ENCODE measurements at regions not wholly inside any gene's neighbourhood (a gene's known extent, or its start where the extent isn't known, plus 50 kb on each side); places are given as distances from the start of the nearest gene placed in this dataset.

GRCh38 chr1:71231751-71232150 is 150.9 kb upstream of the ZRANB2 start:
- DNase-seq: no peak
- H3K9ac ChIP-seq (ENCODE audit: low read length): no peak overlapping the region
- no peaks in the 10 kb centered on the region for H3K79me2 ChIP-seq (ENCODE audit: low read length)
- H2AFZ ChIP-seq (ENCODE audit: low read length): no peak overlapping the region
- intact Hi-C loops (cut with micrococcal nuclease): no loop called here
- H3K9me2 ChIP-seq (replicated peaks; ENCODE audit: low read length): no peaks in the 10 kb centered on the region
- H3K27ac ChIP-seq (ENCODE audit: low read length): no peak overlapping the region
- POLR2A ChIA-PET (ENCODE audit: unreplicated experiment): no interaction called here
- no peaks in the 10 kb centered on the region for H4K20me1 ChIP-seq (ENCODE audit: low read length)
- CTCF ChIA-PET: no interaction called here
- no peak overlapping the region for H3K4me2 ChIP-seq (ENCODE audit: low read length)
- H3K9me3 ChIP-seq (ENCODE audit: low read length): no peaks in the 10 kb centered on the region
- peaks cover 4% of the 10 kb centered on the region; the same call in 1 of the 2 replicates for H3K27me3 ChIP-seq (ENCODE audit: low read length)
- H3K36me3 ChIP-seq (ENCODE audit: low read depth, low read length): no peaks in the 10 kb centered on the region
- ATAC-seq: no peak
- H3K4me1 ChIP-seq (ENCODE audit: insufficient read depth, low read length): no peaks in the 10 kb centered on the region
- no TSS peak for BruUV-seq (replicated peaks)
- no peak overlapping the region for H3K4me3 ChIP-seq (ENCODE audit: low read length)
- H3F3A ChIP-seq (ENCODE audit: low read length, unreplicated experiment): no peaks in the 10 kb centered on the region
- TF ChIP-seq, protein P1, sequence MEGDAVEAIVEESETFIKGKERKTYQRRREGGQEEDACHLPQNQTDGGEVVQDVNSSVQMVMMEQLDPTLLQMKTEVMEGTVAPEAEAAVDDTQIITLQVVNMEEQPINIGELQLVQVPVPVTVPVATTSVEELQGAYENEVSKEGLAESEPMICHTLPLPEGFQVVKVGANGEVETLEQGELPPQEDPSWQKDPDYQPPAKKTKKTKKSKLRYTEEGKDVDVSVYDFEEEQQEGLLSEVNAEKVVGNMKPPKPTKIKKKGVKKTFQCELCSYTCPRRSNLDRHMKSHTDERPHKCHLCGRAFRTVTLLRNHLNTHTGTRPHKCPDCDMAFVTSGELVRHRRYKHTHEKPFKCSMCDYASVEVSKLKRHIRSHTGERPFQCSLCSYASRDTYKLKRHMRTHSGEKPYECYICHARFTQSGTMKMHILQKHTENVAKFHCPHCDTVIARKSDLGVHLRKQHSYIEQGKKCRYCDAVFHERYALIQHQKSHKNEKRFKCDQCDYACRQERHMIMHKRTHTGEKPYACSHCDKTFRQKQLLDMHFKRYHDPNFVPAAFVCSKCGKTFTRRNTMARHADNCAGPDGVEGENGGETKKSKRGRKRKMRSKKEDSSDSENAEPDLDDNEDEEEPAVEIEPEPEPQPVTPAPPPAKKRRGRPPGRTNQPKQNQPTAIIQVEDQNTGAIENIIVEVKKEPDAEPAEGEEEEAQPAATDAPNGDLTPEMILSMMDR (conservative IDR thresholded peaks at IDR 0.05; ENCODE audit: low read depth, low read length): no peak
- TF ChIP-seq EZH2 (IDR thresholded peaks at IDR 0.05; ENCODE audit: low read length, unreplicated experiment) (no peak), EZH2phosphoT487 (IDR thresholded peaks at IDR 0.05; ENCODE audit: borderline replicate concordance, low read length) (no peak)

DNA sequence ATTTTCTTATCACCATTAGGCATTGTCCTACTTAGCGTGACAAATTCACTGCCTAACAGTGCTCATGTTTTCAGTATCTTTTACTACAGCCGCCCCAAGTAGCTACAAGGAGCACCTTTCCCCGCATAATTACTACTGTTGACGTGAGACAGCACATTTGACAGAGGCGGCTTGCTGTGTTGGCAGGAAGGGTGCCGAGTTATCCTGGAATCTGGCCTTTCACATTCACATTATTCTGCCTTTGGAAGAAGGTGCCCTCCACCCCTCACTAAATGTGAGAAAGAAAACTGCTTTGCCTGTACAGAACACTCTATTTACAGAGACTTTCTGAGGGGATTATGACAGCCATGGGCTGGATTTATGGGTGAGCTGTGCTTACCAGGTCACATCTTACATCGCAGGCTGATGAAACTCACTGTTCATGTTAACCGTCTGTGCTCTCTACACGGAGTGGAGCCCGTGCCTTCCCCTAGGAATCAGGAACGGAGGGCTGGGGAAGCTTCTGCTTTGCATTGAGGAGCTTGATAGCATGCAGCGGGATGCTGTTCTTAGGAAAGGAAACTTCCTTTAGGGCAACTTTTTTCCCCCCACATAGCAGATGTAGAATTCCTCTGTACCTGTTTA is 148.0 kb upstream of the ZRANB2 start:
- Histone ChIP-seq H3K27ac (ENCODE audit: low read length) (no peak overlapping the region), H3F3A (ENCODE audit: low read length, unreplicated experiment) (no peaks in the 10 kb centered on the region), H4K20me1 (ENCODE audit: low read length) (no peaks in the 10 kb centered on the region), H3K9ac (ENCODE audit: low read length) (no peak overlapping the region), H3K36me3 (ENCODE audit: low read depth, low read length) (no peaks in the 10 kb centered on the region), H3K9me3 (ENCODE audit: low read length) (no peaks in the 10 kb centered on the region), H2AFZ (ENCODE audit: low read length) (no peak overlapping the region), H3K4me3 (ENCODE audit: low read length) (no peak overlapping the region), H3K9me2 (replicated peaks; ENCODE audit: low read length) (no peaks in the 10 kb centered on the region), H3K4me2 (ENCODE audit: low read length) (no peak overlapping the region), H3K4me1 (ENCODE audit: insufficient read depth, low read length) (no peaks in the 10 kb centered on the region), H3K27me3 (ENCODE audit: low read length) (peaks cover 4% of the 10 kb centered on the region; the same call in 1 of the 2 replicates), H3K79me2 (ENCODE audit: low read length) (no peaks in the 10 kb centered on the region)
- TF ChIP-seq EZH2 (IDR thresholded peaks at IDR 0.05; ENCODE audit: low read length, unreplicated experiment) (no peak), EZH2phosphoT487 (IDR thresholded peaks at IDR 0.05; ENCODE audit: borderline replicate concordance, low read length) (no peak)
- TF ChIP-seq, protein P1 (conservative IDR thresholded peaks at IDR 0.05; ENCODE audit: low read depth, low read length): no peak
- ATAC-seq: no peak
- intact Hi-C loops (cut with micrococcal nuclease): no loop called here
- BruUV-seq (replicated peaks): no TSS peak
- ChIA-PET CTCF (no interaction called here), POLR2A (ENCODE audit: unreplicated experiment) (no interaction called here)
- no peak for DNase-seq

GRCh38 chr1:71228241-71228640 is 147.4 kb upstream of the ZRANB2 start:
- H3K9ac ChIP-seq (ENCODE audit: low read length): no peak overlapping the region
- H3F3A ChIP-seq (ENCODE audit: low read length, unreplicated experiment): no peaks in the 10 kb centered on the region
- intact Hi-C loops (cut with micrococcal nuclease): no loop called here
- H3K9me2 ChIP-seq (replicated peaks; ENCODE audit: low read length): no peaks in the 10 kb centered on the region
- H4K20me1 ChIP-seq (ENCODE audit: low read length): no peaks in the 10 kb centered on the region
- no peak overlapping the region for H3K27ac ChIP-seq (ENCODE audit: low read length)
- H2AFZ ChIP-seq (ENCODE audit: low read length): no peak overlapping the region
- H3K4me1 ChIP-seq (ENCODE audit: insufficient read depth, low read length): no peaks in the 10 kb centered on the region
- no peaks in the 10 kb centered on the region for H3K36me3 ChIP-seq (ENCODE audit: low read depth, low read length)
- TF ChIP-seq EZH2 (IDR thresholded peaks at IDR 0.05; ENCODE audit: low read length, unreplicated experiment) (no peak), EZH2phosphoT487 (IDR thresholded peaks at IDR 0.05; ENCODE audit: borderline replicate concordance, low read length) (no peak)
- TF ChIP-seq, protein P1 (conservative IDR thresholded peaks at IDR 0.05; ENCODE audit: low read depth, low read length): no peak
- DNase-seq: no peak
- no peak overlapping the region for H3K4me3 ChIP-seq (ENCODE audit: low read length)
- H3K27me3 ChIP-seq (ENCODE audit: low read length): peaks cover 4% of the 10 kb centered on the region; the same call in 1 of the 2 replicates
- no peaks in the 10 kb centered on the region for H3K9me3 ChIP-seq (ENCODE audit: low read length)
- H3K79me2 ChIP-seq (ENCODE audit: low read length): no peaks in the 10 kb centered on the region
- CTCF ChIA-PET: no interaction called here
- no peak overlapping the region for H3K4me2 ChIP-seq (ENCODE audit: low read length)
- ATAC-seq: no peak
- BruUV-seq (replicated peaks): no TSS peak
- POLR2A ChIA-PET (ENCODE audit: unreplicated experiment): no interaction called here

All from PC-3 (cell line).